ENCODE measurements at regions not wholly inside any gene's neighbourhood (a gene's known extent, or its start where the extent isn't known, plus 50 kb on each side); places are given as distances from the start of the nearest gene placed in this dataset.
"Not testable (repeated sequence)": the region's sequence is repeated elsewhere in the genome, so short reads cannot be mapped to it uniquely, and the experiment has no call there.

DNA sequence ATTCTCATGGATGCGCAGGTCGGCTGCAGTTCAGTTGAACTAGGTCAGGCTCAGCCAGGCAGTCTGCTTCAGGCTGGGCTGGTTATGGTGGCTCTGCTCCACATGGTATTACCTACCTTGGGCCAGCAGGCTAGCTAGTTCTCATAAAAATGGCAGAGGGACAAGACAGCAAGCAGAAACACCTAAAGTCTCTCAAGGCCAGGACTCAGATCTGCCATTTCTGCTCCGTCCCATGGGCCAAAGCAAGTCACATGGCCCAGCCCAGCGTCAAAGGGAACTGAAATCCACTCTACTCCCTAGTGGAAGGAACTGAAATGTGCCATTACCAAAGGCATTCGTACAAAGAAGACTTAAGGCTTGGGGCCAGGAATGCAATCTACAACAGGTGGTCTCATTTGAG lies 160.0 kb downstream of the TMEM132E start:
- 65 to 83% (median 72%) methylated on average over 5 of the region's 5 CpGs for WGBS, 4 donors
- H3K4me3 ChIP-seq: no peak overlapping the region
- H3K27ac ChIP-seq: no peak overlapping the region
- H3K36me3 ChIP-seq (replicated peaks in 1 of 2): no peaks in the 10 kb centered on the region
- peak in 1 of 7 donors; percentile 6 for DNase-seq
- no peaks in the 10 kb centered on the region for H3K9me3 ChIP-seq (replicated peaks in 1 of 3)
- intact Hi-C loops (cut with DNase I): no loop called here
- no peak for TF ChIP-seq POLR2A (IDR thresholded peaks at IDR 0.05)
- H3K27me3 ChIP-seq: no peaks in the 10 kb centered on the region
- no peaks in the 10 kb centered on the region for H3K4me1 ChIP-seq (replicated peaks in 1 of 2)

DNA sequence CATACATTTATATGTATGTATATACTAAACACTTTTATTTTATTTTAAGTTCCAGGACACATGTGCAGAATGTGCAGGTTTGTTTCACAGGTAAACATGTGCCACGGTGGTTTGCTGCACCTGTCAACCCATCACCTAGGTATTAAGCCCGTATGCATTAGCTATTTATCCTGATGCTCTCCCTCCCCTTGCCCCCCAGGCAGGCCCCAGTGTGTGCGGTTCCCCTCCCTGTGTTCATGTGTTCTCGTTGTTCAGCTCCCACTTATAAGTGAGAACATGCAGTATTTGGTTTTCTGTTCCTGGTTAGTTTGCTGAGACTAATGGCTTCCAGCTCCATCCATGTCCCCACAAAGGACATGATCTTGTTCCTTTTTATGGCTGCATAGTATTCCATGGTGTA lies 158.3 kb downstream of the TMEM132E start:
- H3K9me3 ChIP-seq (replicated peaks in 1 of 3); H3K36me3 ChIP-seq (replicated peaks in 1 of 2); intact Hi-C loops (cut with DNase I); H3K4me1 ChIP-seq (replicated peaks in 1 of 2); H3K27me3 ChIP-seq; H3K4me3 ChIP-seq; H3K27ac ChIP-seq: not testable (repeated sequence)
- 77 to 94% (median 82%) methylated on average over 4 of the region's 4 CpGs for WGBS, 4 donors
- DNase-seq: peak in 1 of 7 donors; percentile 15

DNA sequence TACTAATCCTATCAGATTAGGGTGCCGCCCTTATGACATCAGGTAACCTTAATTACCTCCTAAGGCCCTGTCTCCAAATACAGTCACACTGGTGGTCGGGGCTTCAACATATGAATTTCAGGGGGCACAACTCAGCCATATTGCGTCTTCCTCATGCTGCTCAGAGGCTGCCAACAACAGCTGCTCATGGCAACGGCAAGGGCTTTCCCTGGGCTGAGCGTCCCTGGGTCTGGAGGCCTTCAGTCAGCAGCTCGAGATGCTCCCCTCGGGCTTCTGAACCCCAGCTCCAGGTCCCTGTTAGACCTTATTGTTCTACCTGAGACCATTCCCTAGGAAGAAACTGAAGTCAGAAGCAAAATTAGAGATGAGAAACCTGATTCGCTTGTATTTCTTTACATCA lies 157.2 kb downstream of the TMEM132E start:
- DNase-seq: peak in 1 of 7 donors; percentile 24
- H3K9me3 ChIP-seq (replicated peaks in 1 of 3): no peaks in the 10 kb centered on the region
- H3K27ac ChIP-seq: no peak overlapping the region
- no peaks in the 10 kb centered on the region for H3K36me3 ChIP-seq (replicated peaks in 1 of 2)
- intact Hi-C loops (cut with DNase I): no loop called here
- WGBS, 4 donors: 56 to 79% (median 70%) methylated on average over 8 of the region's 8 CpGs
- H3K4me3 ChIP-seq: no peak overlapping the region
- H3K27me3 ChIP-seq: no peaks in the 10 kb centered on the region
- no peak for TF ChIP-seq POLR2A (IDR thresholded peaks at IDR 0.05)
- TF ChIP-seq, protein P1, sequence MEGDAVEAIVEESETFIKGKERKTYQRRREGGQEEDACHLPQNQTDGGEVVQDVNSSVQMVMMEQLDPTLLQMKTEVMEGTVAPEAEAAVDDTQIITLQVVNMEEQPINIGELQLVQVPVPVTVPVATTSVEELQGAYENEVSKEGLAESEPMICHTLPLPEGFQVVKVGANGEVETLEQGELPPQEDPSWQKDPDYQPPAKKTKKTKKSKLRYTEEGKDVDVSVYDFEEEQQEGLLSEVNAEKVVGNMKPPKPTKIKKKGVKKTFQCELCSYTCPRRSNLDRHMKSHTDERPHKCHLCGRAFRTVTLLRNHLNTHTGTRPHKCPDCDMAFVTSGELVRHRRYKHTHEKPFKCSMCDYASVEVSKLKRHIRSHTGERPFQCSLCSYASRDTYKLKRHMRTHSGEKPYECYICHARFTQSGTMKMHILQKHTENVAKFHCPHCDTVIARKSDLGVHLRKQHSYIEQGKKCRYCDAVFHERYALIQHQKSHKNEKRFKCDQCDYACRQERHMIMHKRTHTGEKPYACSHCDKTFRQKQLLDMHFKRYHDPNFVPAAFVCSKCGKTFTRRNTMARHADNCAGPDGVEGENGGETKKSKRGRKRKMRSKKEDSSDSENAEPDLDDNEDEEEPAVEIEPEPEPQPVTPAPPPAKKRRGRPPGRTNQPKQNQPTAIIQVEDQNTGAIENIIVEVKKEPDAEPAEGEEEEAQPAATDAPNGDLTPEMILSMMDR (IDR thresholded peaks at IDR 0.05): no peak
- H3K4me1 ChIP-seq (replicated peaks in 1 of 2): no peaks in the 10 kb centered on the region

DNA sequence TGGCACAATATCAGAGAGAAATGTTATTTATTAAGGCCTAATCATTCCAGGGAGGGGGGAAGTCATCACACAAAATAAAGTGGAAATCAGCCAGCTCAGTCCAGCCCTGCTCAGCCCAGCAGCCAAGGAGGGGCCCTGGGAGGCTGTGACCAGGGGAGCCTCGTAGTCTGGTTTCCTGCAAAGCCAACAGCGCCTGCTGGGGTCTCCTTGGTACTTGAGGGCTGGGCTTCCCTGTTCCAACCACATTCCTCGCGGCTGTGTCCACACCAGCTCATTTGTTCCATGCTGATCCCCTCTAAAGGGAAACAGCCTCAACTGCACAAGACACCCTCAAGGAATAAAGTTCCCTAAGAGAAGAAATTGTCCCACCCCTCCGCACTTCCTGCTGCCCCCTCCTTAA lies 154.0 kb downstream of the TMEM132E start:
- 58 to 71% (median 60%) methylated on average over 5 of the region's 5 CpGs for WGBS, 4 donors

DNA sequence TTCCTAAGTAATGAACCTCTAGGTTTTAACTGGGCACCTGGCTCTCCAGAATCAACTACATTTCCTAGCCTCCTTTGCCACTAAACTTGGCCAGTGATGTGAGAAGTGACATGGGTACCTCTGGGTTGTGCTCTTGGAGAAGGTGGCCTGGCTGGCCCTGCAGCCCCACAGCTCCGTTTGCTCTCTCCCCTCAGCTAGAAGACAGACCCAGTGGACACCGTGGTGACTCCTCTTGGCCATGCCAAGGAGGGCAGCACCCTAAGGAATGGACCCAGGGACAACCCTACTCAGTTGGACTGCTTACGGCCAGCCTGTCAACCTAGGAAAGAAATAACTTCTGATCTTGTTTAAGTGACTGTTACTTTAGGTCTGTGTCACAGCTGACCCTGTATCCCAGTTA lies 151.4 kb downstream of the TMEM132E start:
- no peak overlapping the region for H3K4me3 ChIP-seq
- no peaks in the 10 kb centered on the region for H3K27me3 ChIP-seq
- H3K27ac ChIP-seq: no peak overlapping the region
- TF ChIP-seq, protein P1 (IDR thresholded peaks at IDR 0.05): no peak
- intact Hi-C loops (cut with DNase I): no loop called here
- H3K9me3 ChIP-seq (replicated peaks in 1 of 3): no peaks in the 10 kb centered on the region
- no peak for DNase-seq
- WGBS, 4 donors: 63 to 68% (median 67%) methylated on average over 3 of the region's 3 CpGs
- H3K36me3 ChIP-seq (replicated peaks in 1 of 2): no peaks in the 10 kb centered on the region
- H3K4me1 ChIP-seq (replicated peaks in 1 of 2): no peaks in the 10 kb centered on the region

More for the DNA sequence above, 154.0 kb downstream of the TMEM132E start:
- no peaks in the 10 kb centered on the region for H3K9me3 ChIP-seq (replicated peaks in 1 of 3)
- no peaks in the 10 kb centered on the region for H3K27me3 ChIP-seq
- H3K36me3 ChIP-seq (replicated peaks in 1 of 2): no peaks in the 10 kb centered on the region
- no peak overlapping the region for H3K4me3 ChIP-seq
- intact Hi-C loops (cut with DNase I): no loop called here
- TF ChIP-seq, protein P1 (IDR thresholded peaks at IDR 0.05): no peak
- TF ChIP-seq POLR2A (IDR thresholded peaks at IDR 0.05): no peak
- H3K27ac ChIP-seq: no peak overlapping the region
- H3K4me1 ChIP-seq (replicated peaks in 1 of 2): no peaks in the 10 kb centered on the region
- DNase-seq: peak in 1 of 7 donors; percentile 28
